GM23338 (cell line): ENCODE measurements at regions not wholly inside any gene's neighbourhood (a gene's known extent, or its start where the extent isn't known, plus 50 kb on each side); places are given as distances from the start of the nearest gene placed in this dataset.

Experiments
- EZH2phosphoT487 ChIP-seq: fragments of 200-600 bp; sonication (generic); IDR thresholded peaks from one replicate; pipeline ENCODE4 v1.8.1; 2018; ENCODE audit warnings: antibody characterized with exemption; ENCODE audit not compliant: unreplicated experiment

GRCh38 chr2:100192300-100192699, 49.9 kb upstream of the AFF3 start (continued):
- no peak for TF ChIP-seq EZH2phosphoT487
